ENCODE measurements at regions not wholly inside any gene's neighbourhood (a gene's known extent, or its start where the extent isn't known, plus 50 kb on each side); places are given as distances from the start of the nearest gene placed in this dataset.

GRCh38 chr17:69913216-69913615, 161.8 kb upstream of the KCNJ16 start:
- TF ChIP-seq CTCF (IDR thresholded peaks at IDR 0.05; ENCODE audit: low read depth, low read length): no peak
- no peak for TF ChIP-seq EZH2phosphoT487 (IDR thresholded peaks at IDR 0.05; ENCODE audit: low read depth)
